ENCODE measurements at regions not wholly inside any gene's neighbourhood (a gene's known extent, or its start where the extent isn't known, plus 50 kb on each side); places are given as distances from the start of the nearest gene placed in this dataset.

GRCh38 chr15:87481126-87481525 is 775.4 kb downstream of the NTRK3 start:
- BruUV-seq (replicated peaks) = no TSS peak
- Histone ChIP-seq H3K36me3 (ENCODE audit: control insufficient read depth, insufficient read depth, low read length) (no peaks in the 10 kb centered on the region), H3K9me1 (ENCODE audit: insufficient read depth, low read length) (no peaks in the 10 kb centered on the region), H3K27ac (ENCODE audit: insufficient read depth, low read length) (no peak overlapping the region), H3K14ac (replicated peaks; ENCODE audit: low read depth, low read length) (no peak overlapping the region), H2BK20ac (ENCODE audit: low read depth, low read length) (no peak overlapping the region), H2BK120ac (ENCODE audit: low read depth, low read length) (no peak overlapping the region), H3K27me3 (ENCODE audit: control insufficient read depth, insufficient read depth, low read length) (no peaks in the 10 kb centered on the region), H3K4ac (ENCODE audit: low read depth, low read length) (no peak overlapping the region), H3K79me1 (ENCODE audit: low read depth in 1 of 2, low read length in 2 of 2) (no peaks in the 10 kb centered on the region), H3K4me3 (ENCODE audit: insufficient read depth, low read depth, low read length) (no peak overlapping the region), H2BK5ac (ENCODE audit: low read depth, low read length, poor library complexity, severe bottlenecking) (no peak overlapping the region), H2AK9ac (replicated peaks; ENCODE audit: low read depth, low read length, poor library complexity) (no peak overlapping the region), H4K5ac (ENCODE audit: low read depth, low read length) (no peak overlapping the region), H3K9ac (ENCODE audit: low read depth, low read length) (no peak overlapping the region), H4K8ac (ENCODE audit: low read depth in 2 of 2, low read length in 2 of 2) (no peak overlapping the region), H3K4me2 (ENCODE audit: low read depth, low read length) (no peak overlapping the region), H3K56ac (ENCODE audit: extremely low read depth, insufficient read depth, low read length) (no peak overlapping the region), H4K20me1 (ENCODE audit: insufficient read depth, low read length) (no peaks in the 10 kb centered on the region), H4K91ac (ENCODE audit: insufficient read depth, low read depth, low read length) (no peak overlapping the region), H2BK15ac (ENCODE audit: low read depth, low read length) (no peak overlapping the region), H3K9me3 (ENCODE audit: control insufficient read depth, insufficient read depth, low read length) (peaks cover 4% of the 10 kb centered on the region; the same call in 1 of the 2 replicates), H2AFZ (replicated peaks; ENCODE audit: low read length, poor library complexity) (no peak overlapping the region), H3K23ac (ENCODE audit: low read depth, low read length) (no peak overlapping the region), H2AK5ac (ENCODE audit: low read depth, low read length) (no peak overlapping the region), H3K18ac (ENCODE audit: low read depth, low read length) (no peak overlapping the region), H3K4me1 (ENCODE audit: control insufficient read depth, insufficient read depth, low read length) (no peaks in the 10 kb centered on the region)
- DNase-seq (no peak), ATAC-seq (ENCODE audit: low read depth) (no peak)
- intact Hi-C loops (cut with micrococcal nuclease) = no loop called here
- ChIA-PET POLR2A (ENCODE audit: unreplicated experiment) (no interaction called here), CTCF (no interaction called here)
- WGBS, 2 experiments (ENCODE audit: extremely low coverage in 2 of 2, insufficient read length in 1 of 2) = no CpG with 5 or more reads among the region's 3 CpGs
- in situ Hi-C loops (cut with MboI; ENCODE audit: low sequenced_read_pairs) = no loop called here
- TF ChIP-seq ELK1 (IDR thresholded peaks at IDR 0.05; ENCODE audit: borderline replicate concordance, low read depth, low read length) (no peak), POLR2A (IDR thresholded peaks at IDR 0.05; ENCODE audit: low read depth, low read length) (no peak), BHLHE40 (IDR thresholded peaks at IDR 0.05; ENCODE audit: low read depth, low read length) (no peak), FOS (IDR thresholded peaks at IDR 0.05; ENCODE audit: low read depth, low read length) (no peak), RFX5 (IDR thresholded peaks at IDR 0.05; ENCODE audit: low read depth, low read length) (no peak), CHD1 (IDR thresholded peaks at IDR 0.05; ENCODE audit: low read depth, low read length) (no peak), RCOR1 (IDR thresholded peaks at IDR 0.05; ENCODE audit: insufficient replicate concordance, low read length) (no peak), MXI1 (IDR thresholded peaks at IDR 0.05; ENCODE audit: borderline replicate concordance, low read depth, low read length) (no peak), SMC3 (IDR thresholded peaks at IDR 0.05; ENCODE audit: low read depth, low read length) (no peak), CEBPB (IDR thresholded peaks at IDR 0.05; ENCODE audit: low read depth, low read length) (no peak), MAFK (IDR thresholded peaks at IDR 0.05; ENCODE audit: low read depth, low read length) (no peak), NFE2L2 (IDR thresholded peaks at IDR 0.05; ENCODE audit: low read depth, low read length) (no peak), MAZ (IDR thresholded peaks at IDR 0.05; ENCODE audit: borderline replicate concordance, low read depth, low read length) (no peak), RAD21 (IDR thresholded peaks at IDR 0.05; ENCODE audit: low read length) (no peak)
- dilution Hi-C loops (cut with HindIII; ENCODE audit: low sequenced_read_pairs, unreplicated experiment) = no loop called here
